ENCODE measurements at regions not wholly inside any gene's neighbourhood (a gene's known extent, or its start where the extent isn't known, plus 50 kb on each side); places are given as distances from the start of the nearest gene placed in this dataset.

- no peak for DNase-seq
These were observed 112.1 kb downstream of the ZIC5 start for GRCh38 chr13:99859178-99860177.

GRCh38 chr13:99857738-99858137 is 113.8 kb downstream of the ZIC5 start:
- DNase-seq, result no peak

GRCh38 chr13:99855526-99856420 is 115.8 kb downstream of the ZIC5 start:
- no peak for DNase-seq

- DNase-seq, result no peak
These were observed 117.2 kb downstream of the ZIC5 start for GRCh38 chr13:99854366-99854765.

GRCh38 chr13:99847318-99847750 is 124.2 kb downstream of the ZIC5 start:
- no peak for DNase-seq

GRCh38 chr13:99845161-99845874 is 126.2 kb downstream of the ZIC5 start:
- no peak for DNase-seq

- no peak for DNase-seq
These were observed 127.1 kb downstream of the ZIC5 start for GRCh38 chr13:99844421-99844820.

- no peak for DNase-seq
These were observed 127.7 kb downstream of the ZIC5 start for GRCh38 chr13:99843872-99844271.

- DNase-seq, result no peak
These were observed 129.2 kb downstream of the ZIC5 start for GRCh38 chr13:99842405-99842804.

GRCh38 chr13:99836291-99836690 is 135.3 kb downstream of the ZIC5 start:
- no peak for DNase-seq

GRCh38 chr13:99835442-99835841 is 136.1 kb downstream of the ZIC5 start:
- no peak for DNase-seq

GRCh38 chr13:99834246-99834645 is 137.3 kb downstream of the ZIC5 start:
- DNase-seq, result no peak

GRCh38 chr13:99832347-99832746 is 139.2 kb downstream of the ZIC5 start:
- no peak for DNase-seq

GRCh38 chr13:99830931-99831330 is 140.6 kb downstream of the ZIC5 start:
- DNase-seq, result no peak

GRCh38 chr13:99829593-99830239 is 141.9 kb downstream of the ZIC5 start:
- DNase-seq, result no peak

GRCh38 chr13:99829161-99829560 is 142.4 kb downstream of the ZIC5 start:
- no peak for DNase-seq

GRCh38 chr13:99828735-99829134 is 142.8 kb downstream of the ZIC5 start:
- no peak for DNase-seq

GRCh38 chr13:99828123-99828522 is 143.4 kb downstream of the ZIC5 start:
- DNase-seq, result no peak

GRCh38 chr13:99827011-99827772 is 144.4 kb downstream of the ZIC5 start:
- DNase-seq, result no peak

GRCh38 chr13:99823961-99824360 is 147.6 kb downstream of the ZIC5 start:
- no peak for DNase-seq

- no peak for DNase-seq
These were observed 148.7 kb downstream of the ZIC5 start for GRCh38 chr13:99822820-99823219.

Data from activated gamma-delta T cell (primary cell).